ENCODE measurements at regions not wholly inside any gene's neighbourhood (a gene's known extent, or its start where the extent isn't known, plus 50 kb on each side); places are given as distances from the start of the nearest gene placed in this dataset.

GRCh38 chr5:125261505-125262250 lies 515.2 kb upstream of the ZNF608 start:
- H3K4me2 ChIP-seq (ENCODE audit: insufficient read depth, low read length): no peak overlapping the region
- H3K9me3 ChIP-seq (replicated peaks; ENCODE audit: control insufficient read depth, insufficient read depth, low read length): no peaks in the 10 kb centered on the region
- H4K20me1 ChIP-seq (replicated peaks; ENCODE audit: control insufficient read depth, extremely low read depth, insufficient read depth, low read length): no peaks in the 10 kb centered on the region
- ChIA-PET POLR2A (no interaction called here), CTCF (interaction anchor here (1.2 kb wide), 1 partner anchor 12 kb away, joined by 3 read pairs; no protein-coding TSS in a partner anchor)
- dilution Hi-C loops (cut with MboI; ENCODE audit: extremely low pct_ligation_motif_present, low sequenced_read_pairs): no loop called here
- no peaks in the 10 kb centered on the region for H3K36me3 ChIP-seq (ENCODE audit: control insufficient read depth in 2 of 2, extremely low read depth in 1 of 2, insufficient read depth in 2 of 2, low read length in 2 of 2)
- no peak overlapping the region for H2AFZ ChIP-seq (ENCODE audit: low read depth, low read length)
- peak overlapping the region; percentile 81 for H3K27ac ChIP-seq (ENCODE audit: insufficient read depth, low read depth, low read length)
- BruUV-seq (replicated peaks): no TSS peak
- no peaks in the 10 kb centered on the region for H3K9me1 ChIP-seq (replicated peaks; ENCODE audit: control insufficient read depth, extremely low read depth, insufficient read depth, low read length)
- DNase-seq (ENCODE audit: low read depth, low spot score) (no peak), FAIRE-seq (no peak)
- TF ChIP-seq EZH2 (IDR thresholded peaks at IDR 0.05; ENCODE audit: borderline replicate concordance, low read depth, low read length, severe bottlenecking) (no peak), CTCF (IDR thresholded peaks at IDR 0.05; ENCODE audit: extremely low read depth in 1 of 2, insufficient read depth in 1 of 2, low read depth in 1 of 2, low read length in 2 of 2) (no peak), POLR2AphosphoS5 (IDR thresholded peaks at IDR 0.05; ENCODE audit: insufficient read depth, low read depth, low read length) (no peak), GATA2 (IDR thresholded peaks at IDR 0.05; ENCODE audit: insufficient read depth, insufficient read length, low read depth, low read length) (no peak), MYC (IDR thresholded peaks at IDR 0.05; ENCODE audit: low read depth, low read length) (no peak), FOS (IDR thresholded peaks at IDR 0.05; ENCODE audit: borderline replicate concordance, insufficient read depth, low read length) (no peak), POLR2A (IDR thresholded peaks at IDR 0.05; ENCODE audit: low read depth, low read length) (no peak), JUN (IDR thresholded peaks at IDR 0.05; ENCODE audit: borderline replicate concordance, insufficient read depth, insufficient read length, low read depth) (no peak), MAX (IDR thresholded peaks at IDR 0.05; ENCODE audit: insufficient read depth, insufficient read length) (no peak)
- no peak overlapping the region for H3K4me3 ChIP-seq (replicated peaks in 1 of 3; ENCODE audit: insufficient read depth in 1 of 3, low read depth in 1 of 3, low read length in 3 of 3)
- no peaks in the 10 kb centered on the region for H3K27me3 ChIP-seq (ENCODE audit: control insufficient read depth in 2 of 2, insufficient read depth in 2 of 2, low read length in 2 of 2)
- no peak overlapping the region for H3K9ac ChIP-seq (replicated peaks; ENCODE audit: extremely low read depth, insufficient read depth, low read length)
- H3K79me2 ChIP-seq (ENCODE audit: control insufficient read depth, insufficient read depth, low read length): no peaks in the 10 kb centered on the region
- intact Hi-C loops (cut with micrococcal nuclease): loop anchor here (2.0 to 5.0 kb wide), 6 partner anchors 33 to 1325 kb away; no protein-coding TSS in a partner anchor
- H3K4me1 ChIP-seq (ENCODE audit: control insufficient read depth, extremely low read depth, insufficient read depth, low read length): peaks cover 22% of the 10 kb centered on the region

All from endothelial cell of umbilical vein (primary cell).